RWPE2 (cell line): ENCODE measurements at regions not wholly inside any gene's neighbourhood (a gene's known extent, or its start where the extent isn't known, plus 50 kb on each side); places are given as distances from the start of the nearest gene placed in this dataset.

Source experiments
- ATAC-seq: fragments of 200-7000 bp; cut with Tn5 transposase; 3 replicates; pipeline ENCODE4 v1.9.1; 2021; ENCODE audit warnings: low read depth
- DNase-seq: peaks from one replicate; pipeline ENCODE4 v3.0.0-alpha.2; 2020; ENCODE audit warnings: low spot score
- H3K27ac ChIP-seq: fragments of 450-650 bp; 2 replicates; pipeline ENCODE4 v1.5.1; 2017; ENCODE audit warnings: mild to moderate bottlenecking; ENCODE audit not compliant: poor library complexity, severe bottlenecking
- H3K27me3 ChIP-seq: fragments of 250-450 bp; sonication (Bioruptor Pico); 2 replicates; pipeline ENCODE4 v1.5.1; 2021; ENCODE audit warnings: mild to moderate bottlenecking, moderate library complexity; ENCODE audit not compliant: insufficient read depth, poor library complexity, severe bottlenecking
- H3K36me3 ChIP-seq: fragments of 250-450 bp; sonication (Bioruptor Pico); 2 replicates; pipeline ENCODE4 v1.5.1; 2020; ENCODE audit warnings: low read depth, mild to moderate bottlenecking, moderate library complexity
- H3K4me1 ChIP-seq: fragments of 250-450 bp; sonication (Bioruptor Pico); 2 replicates; pipeline ENCODE4 v1.5.1; 2021; ENCODE audit warnings: mild to moderate bottlenecking, moderate library complexity; ENCODE audit not compliant: insufficient read depth, poor library complexity, severe bottlenecking
- H3K4me3 ChIP-seq: fragments of 250-450 bp; sonication (Bioruptor Pico); 2 replicates; pipeline ENCODE4 v1.5.1; 2021; ENCODE audit warnings: mild to moderate bottlenecking, moderate library complexity; ENCODE audit not compliant: severe bottlenecking
- H3K9me3 ChIP-seq: fragments of 250-450 bp; sonication (Bioruptor Pico); 2 replicates; pipeline ENCODE4 v1.5.1; 2021; ENCODE audit warnings: mild to moderate bottlenecking, moderate library complexity; ENCODE audit not compliant: severe bottlenecking
- CTCF ChIP-seq: fragments of 450-650 bp; IDR thresholded peaks from one replicate; pipeline ENCODE4 v1.5.1; 2017; ENCODE audit warnings: mild to moderate bottlenecking, moderate library complexity; ENCODE audit not compliant: poor library complexity, severe bottlenecking

GRCh38 chr6:22708469-22708868 lies 139.1 kb downstream of the HDGFL1 start:
- ATAC-seq (no peak), DNase-seq (no peak)
- H3K27me3 ChIP-seq = no peaks in the 10 kb centered on the region
- no peak overlapping the region for H3K27ac ChIP-seq
- H3K4me1 ChIP-seq = no peaks in the 10 kb centered on the region
- no peaks in the 10 kb centered on the region for H3K9me3 ChIP-seq
- H3K4me3 ChIP-seq = no peak overlapping the region
- no peak for TF ChIP-seq CTCF
- no peaks in the 10 kb centered on the region for H3K36me3 ChIP-seq

- ATAC-seq = no peak
- Histone ChIP-seq H3K36me3 (no peaks in the 10 kb centered on the region), H3K4me1 (no peaks in the 10 kb centered on the region), H3K4me3 (no peak overlapping the region), H3K27ac (no peak overlapping the region), H3K9me3 (no peaks in the 10 kb centered on the region), H3K27me3 (no peaks in the 10 kb centered on the region)
- no peak for TF ChIP-seq CTCF
- DNase-seq = no peak
Observed at GRCh38 chr6:22709803-22710202, 140.4 kb downstream of the HDGFL1 start.

GRCh38 chr6:22716721-22717120 lies 147.4 kb downstream of the HDGFL1 start:
- no peak overlapping the region for H3K4me3 ChIP-seq
- ATAC-seq = no peak
- no peaks in the 10 kb centered on the region for H3K4me1 ChIP-seq
- no peak overlapping the region for H3K27ac ChIP-seq
- no peaks in the 10 kb centered on the region for H3K9me3 ChIP-seq
- DNase-seq = no peak
- no peaks in the 10 kb centered on the region for H3K36me3 ChIP-seq
- no peak for TF ChIP-seq CTCF
- H3K27me3 ChIP-seq = no peaks in the 10 kb centered on the region

- H3K4me3 ChIP-seq = no peak overlapping the region
- H3K27ac ChIP-seq = no peak overlapping the region
- no peaks in the 10 kb centered on the region for H3K27me3 ChIP-seq
- no peaks in the 10 kb centered on the region for H3K4me1 ChIP-seq
- no peak for ATAC-seq
- peaks cover 4% of the 10 kb centered on the region for H3K9me3 ChIP-seq
- TF ChIP-seq CTCF = no peak
- DNase-seq = no peak
- H3K36me3 ChIP-seq = no peaks in the 10 kb centered on the region
Observed at GRCh38 chr6:22717915-22718314, 148.5 kb downstream of the HDGFL1 start.

- TF ChIP-seq CTCF = no peak
- no peak overlapping the region for H3K27ac ChIP-seq
- ATAC-seq = no peak
Observed at GRCh38 chr6:22722913-22723312, 153.5 kb downstream of the HDGFL1 start.

More at GRCh38 chr6:22722913-22723312, 153.5 kb downstream of the HDGFL1 start:
- Histone ChIP-seq H3K4me1 (no peaks in the 10 kb centered on the region), H3K4me3 (no peak overlapping the region), H3K36me3 (no peaks in the 10 kb centered on the region), H3K9me3 (peaks cover 6% of the 10 kb centered on the region), H3K27me3 (no peaks in the 10 kb centered on the region)
- no peak for DNase-seq
